Subcutaneous abdominal adipose tissue (tissue), 5 donors: ENCODE measurements at regions not wholly inside any gene's neighbourhood (a gene's known extent, or its start where the extent isn't known, plus 50 kb on each side); places are given as distances from the start of the nearest gene placed in this dataset.

ENCODE experiments used
- H3K27ac ChIP-seq: one replicate; pipeline ENCODE4 v1.7.0; 2013; ENCODE audit warnings: low read depth, mild to moderate bottlenecking, inconsistent platforms, low read length, moderate library complexity
- H3K27me3 ChIP-seq, 5 donors: one replicate each; pipeline ENCODE4 v1.7.0; 2013; ENCODE audit warnings: low read length in 5 of 5, inconsistent platforms in 1 of 5; ENCODE audit not compliant: control insufficient read depth in 5 of 5, insufficient read depth in 4 of 5
- H3K36me3 ChIP-seq, 5 donors: one replicate each; pipeline ENCODE4 v1.7.0; 2013; ENCODE audit warnings: low read length in 5 of 5; ENCODE audit not compliant: control insufficient read depth in 5 of 5, insufficient read depth in 5 of 5
- H3K4me1 ChIP-seq, 5 donors: one replicate each; pipeline ENCODE4 v1.7.0; 2013; ENCODE audit warnings: low read length in 5 of 5, mild to moderate bottlenecking in 3 of 5, moderate library complexity in 1 of 5; ENCODE audit not compliant: control insufficient read depth in 5 of 5, insufficient read depth in 5 of 5
- H3K4me3 ChIP-seq, 5 donors: one replicate each; pipeline ENCODE4 v1.7.0; 2013; ENCODE audit warnings: low read length in 5 of 5, low read depth in 1 of 5
- H3K9ac ChIP-seq, 5 donors: one replicate each; pipeline ENCODE4 v1.7.0; 2013; ENCODE audit warnings: low read length in 5 of 5, mild to moderate bottlenecking in 4 of 5, moderate library complexity in 3 of 5
- H3K9me3 ChIP-seq, 5 donors: one replicate each; pipeline ENCODE4 v1.7.0; 2013; ENCODE audit warnings: low read length in 5 of 5; ENCODE audit not compliant: control insufficient read depth in 5 of 5
- donor health status: healthy.
- donor health status: healthy.
- donor health status: healthy.
- donor health status: healthy.
- donor health status: healthy.

DNA sequence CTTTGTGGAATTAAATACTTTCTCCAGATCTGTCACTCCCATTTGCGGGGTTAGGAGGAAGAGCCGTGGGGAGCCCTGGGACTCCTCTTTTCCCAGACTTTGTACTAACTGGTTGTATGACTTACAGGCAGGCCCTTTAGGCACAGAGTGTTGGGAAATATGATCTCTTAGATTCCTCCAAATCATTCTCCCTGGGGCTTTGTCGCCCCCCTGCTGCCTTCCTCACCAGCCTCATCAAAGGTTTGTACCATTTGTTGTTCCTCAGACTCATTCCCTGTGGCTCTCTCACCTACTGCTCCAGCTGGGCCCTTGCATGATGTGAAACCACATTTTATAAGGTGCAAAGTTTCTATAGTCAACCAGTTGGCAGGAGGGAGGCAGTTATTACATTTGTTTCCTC is 56.4 kb downstream of the CRYGS start:
- H3K4me3 ChIP-seq = no peak overlapping the region
- no peaks in the 10 kb centered on the region for H3K9me3 ChIP-seq
- H3K27ac ChIP-seq = no peak overlapping the region
- no peaks in the 10 kb centered on the region for H3K27me3 ChIP-seq
- no peak overlapping the region for H3K9ac ChIP-seq
- peaks cover 0 to 3% (median 0%) of the 10 kb centered on the region in 5 donors for H3K4me1 ChIP-seq
- H3K36me3 ChIP-seq = no peaks in the 10 kb centered on the region

DNA sequence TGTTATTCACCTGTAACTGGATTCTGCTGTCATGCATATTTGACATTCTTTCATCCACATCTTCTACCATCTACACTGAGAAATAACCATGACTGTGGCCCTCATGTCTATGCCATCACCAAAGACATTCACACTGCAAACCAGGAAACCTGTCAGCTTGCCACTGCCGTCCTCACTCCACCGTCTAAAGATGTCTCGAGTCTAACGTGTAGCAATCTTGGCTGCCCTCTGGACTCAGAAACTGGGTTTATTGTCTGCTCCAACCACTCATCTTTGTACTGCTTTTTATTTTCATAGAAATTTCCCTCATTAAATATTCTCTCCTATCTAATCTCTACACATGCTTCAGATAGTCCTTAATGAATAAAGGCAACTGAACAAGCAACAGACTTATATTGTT is 57.1 kb downstream of the CRYGS start:
- Histone ChIP-seq H3K36me3 (no peaks in the 10 kb centered on the region), H3K27ac (no peak overlapping the region), H3K9me3 (no peaks in the 10 kb centered on the region), H3K27me3 (no peaks in the 10 kb centered on the region), H3K4me1 (no peaks in the 10 kb centered on the region), H3K4me3 (no peak overlapping the region), H3K9ac (no peak overlapping the region)

DNA sequence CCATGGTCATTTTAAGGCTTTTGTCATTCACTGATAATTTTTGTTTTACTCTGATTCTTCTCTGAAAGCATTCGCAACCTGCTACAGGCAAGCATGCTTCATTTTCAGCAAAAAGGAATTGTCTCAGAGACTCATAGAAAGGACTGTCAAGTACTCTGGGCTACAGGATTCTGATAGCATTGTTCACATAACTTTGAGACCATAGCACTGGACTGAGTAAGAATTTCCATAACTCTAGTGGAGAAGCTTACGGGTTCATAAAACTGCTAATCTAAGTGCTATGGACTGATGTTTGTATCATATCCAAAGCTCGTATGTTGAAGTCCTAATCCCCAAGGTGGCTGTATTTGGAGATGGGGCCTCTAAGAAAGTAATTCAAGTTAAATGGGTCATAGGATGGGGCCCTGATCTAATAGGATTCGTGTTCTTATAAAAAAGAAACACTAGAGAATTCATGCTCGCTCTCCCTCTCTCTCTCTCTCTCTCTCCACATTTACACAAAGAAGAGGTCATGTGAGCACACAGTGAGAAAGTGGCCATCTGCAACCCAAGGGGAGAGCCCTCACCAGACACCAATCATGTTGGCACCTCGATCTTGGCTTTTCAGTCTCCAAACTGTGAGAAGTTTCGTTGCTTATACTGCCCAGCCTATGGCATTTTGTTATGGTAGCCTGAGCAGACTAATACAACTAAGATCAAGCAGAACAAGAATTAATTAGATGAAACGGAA is 60.4 kb downstream of the CRYGS start:
- H3K9ac ChIP-seq = no peak overlapping the region
- no peaks in the 10 kb centered on the region for H3K4me1 ChIP-seq
- no peak overlapping the region for H3K4me3 ChIP-seq
- no peaks in the 10 kb centered on the region for H3K9me3 ChIP-seq
- no peaks in the 10 kb centered on the region for H3K27me3 ChIP-seq
- H3K36me3 ChIP-seq = no peaks in the 10 kb centered on the region
- no peak overlapping the region for H3K27ac ChIP-seq

DNA sequence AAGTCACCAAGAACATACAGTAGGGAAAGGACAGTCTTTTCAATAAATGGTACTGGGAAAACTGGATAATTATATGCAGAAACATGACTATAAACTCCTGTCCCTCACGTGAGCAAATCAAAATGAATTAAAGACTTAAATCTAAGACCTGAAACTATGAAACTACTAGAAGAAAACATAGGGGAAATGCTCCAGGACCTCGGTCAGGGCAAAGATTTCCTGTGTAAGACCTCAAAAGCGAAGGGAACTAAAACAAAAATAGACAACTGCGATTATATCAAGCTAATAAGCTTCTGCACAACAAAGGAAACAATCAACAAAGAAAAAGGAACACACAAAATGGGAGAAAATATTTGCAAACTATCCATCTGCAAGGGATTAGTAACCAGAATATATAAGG is 62.7 kb downstream of the CRYGS start:
- H3K27ac ChIP-seq = no peak overlapping the region
- no peaks in the 10 kb centered on the region for H3K4me1 ChIP-seq
- no peak overlapping the region for H3K9ac ChIP-seq
- no peaks in the 10 kb centered on the region for H3K9me3 ChIP-seq
- no peaks in the 10 kb centered on the region for H3K36me3 ChIP-seq
- no peaks in the 10 kb centered on the region for H3K27me3 ChIP-seq
- H3K4me3 ChIP-seq = no peak overlapping the region

DNA sequence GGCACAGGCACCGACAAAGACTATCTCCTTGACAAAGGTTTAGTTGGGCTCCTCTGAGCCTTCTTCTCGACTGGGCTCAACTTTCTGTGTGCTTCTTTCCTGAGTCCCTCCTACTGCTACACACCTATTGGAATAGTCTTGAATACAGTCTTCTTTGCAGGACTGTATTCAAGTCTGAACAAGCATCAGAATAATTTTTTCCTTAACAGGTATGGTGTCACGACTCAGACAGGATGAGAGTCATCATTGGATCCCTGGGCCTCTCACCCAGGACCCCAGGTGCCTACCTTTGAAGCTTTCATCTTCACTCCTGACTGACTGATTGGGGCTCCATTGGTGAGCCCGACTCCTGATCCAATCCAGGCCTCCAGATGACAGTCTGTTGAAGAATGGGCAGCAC is 66.3 kb downstream of the CRYGS start:
- no peaks in the 10 kb centered on the region for H3K4me1 ChIP-seq

DNA sequence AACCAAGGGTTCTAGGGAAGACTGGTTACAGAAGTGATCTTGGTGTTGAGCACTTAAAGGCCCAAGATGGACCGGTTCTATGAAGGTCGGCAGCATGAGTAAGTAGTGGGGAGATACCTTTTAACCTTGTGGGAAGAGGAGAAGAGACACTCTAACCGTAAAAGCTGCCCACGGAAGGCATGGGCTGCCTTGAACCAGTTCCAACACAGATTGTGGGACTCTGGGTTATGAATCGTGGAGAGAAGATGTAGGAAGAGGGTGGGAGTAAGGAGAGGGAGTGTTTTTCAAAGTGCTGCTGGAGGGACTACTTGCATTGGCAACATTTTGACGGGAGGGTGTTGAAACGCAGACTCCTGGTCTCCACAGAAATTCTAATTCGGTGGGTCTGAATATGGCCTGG is 67.1 kb downstream of the CRYGS start:
- H3K9me3 ChIP-seq = no peaks in the 10 kb centered on the region
- H3K36me3 ChIP-seq = no peaks in the 10 kb centered on the region
- no peaks in the 10 kb centered on the region for H3K4me1 ChIP-seq
- no peak overlapping the region for H3K4me3 ChIP-seq
- no peak overlapping the region for H3K9ac ChIP-seq
- H3K27me3 ChIP-seq = no peaks in the 10 kb centered on the region
- H3K27ac ChIP-seq = no peak overlapping the region

More for the DNA sequence above, 66.3 kb downstream of the CRYGS start:
- Histone ChIP-seq H3K4me3 (no peak overlapping the region), H3K27me3 (no peaks in the 10 kb centered on the region), H3K36me3 (no peaks in the 10 kb centered on the region), H3K9ac (no peak overlapping the region), H3K27ac (no peak overlapping the region), H3K9me3 (no peaks in the 10 kb centered on the region)

DNA sequence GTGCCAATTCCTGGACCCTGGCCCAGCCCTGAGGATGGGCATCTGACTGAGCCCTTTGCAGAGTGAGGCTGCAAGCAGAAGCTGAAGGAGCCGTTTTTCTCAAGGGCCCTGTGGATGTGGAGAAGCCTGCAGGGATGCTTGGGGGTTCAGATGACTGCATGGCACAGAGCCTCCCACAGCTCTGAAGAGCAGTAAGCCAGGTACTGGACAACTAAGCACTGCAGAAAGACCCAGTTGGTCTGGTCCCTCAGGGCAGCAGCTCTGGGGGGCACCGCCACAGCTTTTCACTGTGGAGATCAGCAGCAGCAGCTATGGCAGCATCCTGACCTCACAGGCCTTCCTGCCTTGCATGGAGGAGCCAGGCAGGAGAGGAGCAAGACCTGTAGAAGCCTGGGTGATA is 67.6 kb downstream of the CRYGS start:
- Histone ChIP-seq H3K27me3 (peaks cover 0 to 3% (median 0%) of the 10 kb centered on the region in 5 donors), H3K9ac (no peak overlapping the region), H3K36me3 (no peaks in the 10 kb centered on the region), H3K4me1 (no peaks in the 10 kb centered on the region), H3K27ac (no peak overlapping the region), H3K4me3 (no peak overlapping the region), H3K9me3 (no peaks in the 10 kb centered on the region)

DNA sequence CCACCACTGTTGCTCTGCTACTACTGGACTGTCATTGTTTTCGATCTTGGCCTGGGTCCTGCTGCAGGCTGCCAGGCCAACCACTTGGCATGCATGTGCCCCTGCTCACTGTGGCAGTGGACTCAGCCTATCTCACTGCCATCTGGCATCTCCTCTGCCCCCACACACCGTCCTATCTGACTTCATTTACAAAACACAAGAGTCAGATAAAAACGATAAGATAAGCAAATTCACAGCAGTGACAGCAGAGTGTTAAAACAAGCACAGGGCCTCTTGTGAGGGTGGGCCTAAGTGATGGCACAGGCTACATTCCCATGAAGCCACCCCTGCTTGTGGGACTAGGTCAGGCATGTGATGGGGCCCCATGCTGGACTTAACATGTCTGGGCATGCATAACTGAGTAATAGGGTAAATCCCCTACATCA is 68.1 kb downstream of the CRYGS start:
- Histone ChIP-seq H3K4me1 (no peaks in the 10 kb centered on the region), H3K27me3 (peaks cover 0 to 4% (median 0%) of the 10 kb centered on the region in 5 donors), H3K27ac (no peak overlapping the region), H3K9me3 (no peaks in the 10 kb centered on the region), H3K9ac (no peak overlapping the region), H3K36me3 (no peaks in the 10 kb centered on the region), H3K4me3 (no peak overlapping the region)

DNA sequence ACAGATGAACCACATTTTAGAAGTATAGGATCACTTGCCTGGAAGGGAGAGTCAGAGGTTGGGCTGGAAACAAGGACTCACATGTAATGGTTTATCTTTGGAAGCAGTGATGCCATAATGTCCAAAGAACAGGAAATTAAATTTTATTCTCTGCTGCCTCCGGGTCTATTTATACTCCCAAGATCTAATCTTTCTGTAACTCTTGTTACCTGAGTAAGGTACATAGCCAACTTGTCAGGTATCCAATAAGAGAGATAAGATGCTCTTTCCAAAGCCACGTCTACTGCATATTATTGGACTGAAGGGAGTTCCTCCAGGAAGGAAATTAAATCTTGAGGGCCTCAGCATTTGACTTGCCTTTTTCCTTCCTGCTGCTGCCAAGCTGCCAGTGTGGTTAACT is 71.0 kb downstream of the CRYGS start:
- Histone ChIP-seq H3K4me1 (no peaks in the 10 kb centered on the region), H3K9me3 (no peaks in the 10 kb centered on the region), H3K9ac (no peak overlapping the region), H3K36me3 (no peaks in the 10 kb centered on the region), H3K27ac (no peak overlapping the region), H3K27me3 (peaks cover 0 to 4% (median 0%) of the 10 kb centered on the region in 5 donors), H3K4me3 (no peak overlapping the region)

DNA sequence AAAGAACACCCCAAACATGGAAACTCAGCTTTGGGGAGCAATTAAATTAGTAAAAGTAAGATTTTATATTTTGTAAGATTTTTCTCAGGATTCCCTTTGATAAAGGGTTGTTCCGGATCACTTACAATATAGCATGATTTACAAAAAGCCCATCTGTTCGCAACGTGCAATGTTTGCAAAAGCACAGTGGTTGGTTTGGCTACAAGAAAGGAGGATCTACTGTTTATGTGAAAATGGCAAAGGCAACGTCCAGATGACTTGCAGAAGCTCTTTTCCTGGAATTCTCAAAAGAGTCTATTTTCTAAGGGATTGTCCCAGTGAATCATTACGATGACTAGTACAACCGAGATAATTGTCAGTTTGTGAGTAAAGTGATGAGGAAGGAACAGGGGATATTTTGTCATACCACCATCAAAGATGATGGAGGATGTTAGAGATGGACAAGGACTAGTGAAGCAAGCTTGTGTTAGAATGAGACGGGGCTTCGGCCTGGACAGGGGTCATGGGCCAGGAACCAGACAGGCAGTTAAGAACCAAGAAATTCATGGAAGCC is 71.6 kb downstream of the CRYGS start:
- Histone ChIP-seq H3K9me3 (no peaks in the 10 kb centered on the region), H3K27me3 (peaks cover 0 to 4% (median 0%) of the 10 kb centered on the region in 5 donors), H3K4me1 (no peaks in the 10 kb centered on the region), H3K27ac (no peak overlapping the region), H3K4me3 (no peak overlapping the region), H3K36me3 (no peaks in the 10 kb centered on the region), H3K9ac (no peak overlapping the region)
